ENCODE measurements at regions not wholly inside any gene's neighbourhood (a gene's known extent, or its start where the extent isn't known, plus 50 kb on each side); places are given as distances from the start of the nearest gene placed in this dataset.

DNA sequence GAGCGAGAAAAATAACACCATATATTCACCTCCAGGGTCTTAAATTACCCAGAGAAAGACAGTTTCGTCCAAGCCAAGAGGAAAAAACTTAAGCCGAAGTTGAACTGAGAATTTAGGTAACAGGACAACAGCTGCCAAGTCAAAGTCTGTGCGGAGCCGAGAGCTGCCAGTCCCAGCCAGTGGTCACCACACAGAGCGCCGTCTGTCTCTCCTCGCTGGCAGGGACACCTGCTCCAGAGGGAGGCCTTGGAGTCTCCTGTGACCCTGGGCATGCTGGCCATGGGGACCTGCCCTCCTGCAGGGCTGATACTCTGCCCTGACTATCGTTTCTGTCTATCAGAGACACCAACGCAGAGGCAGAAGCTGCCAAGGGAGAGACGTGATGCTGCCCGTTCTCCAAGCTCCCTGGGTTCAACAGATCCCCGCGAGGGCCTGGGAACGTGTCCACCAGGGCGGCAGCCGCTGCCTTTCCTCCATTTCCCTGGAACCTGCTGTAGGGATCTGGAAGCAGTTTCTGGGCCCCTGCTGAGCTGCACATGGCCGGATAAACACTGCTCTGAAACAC, 341.3 kb downstream of the SMOC2 start:
- intact Hi-C loops (cut with DNase I), result no loop called here
- no peak for TF ChIP-seq EP300 (IDR thresholded peaks at IDR 0.05)
- TF ChIP-seq POLR2AphosphoS5 (IDR thresholded peaks at IDR 0.05), result no peak
- TF ChIP-seq POLR2A (IDR thresholded peaks at IDR 0.05), result no peak
- TF ChIP-seq, protein P1, sequence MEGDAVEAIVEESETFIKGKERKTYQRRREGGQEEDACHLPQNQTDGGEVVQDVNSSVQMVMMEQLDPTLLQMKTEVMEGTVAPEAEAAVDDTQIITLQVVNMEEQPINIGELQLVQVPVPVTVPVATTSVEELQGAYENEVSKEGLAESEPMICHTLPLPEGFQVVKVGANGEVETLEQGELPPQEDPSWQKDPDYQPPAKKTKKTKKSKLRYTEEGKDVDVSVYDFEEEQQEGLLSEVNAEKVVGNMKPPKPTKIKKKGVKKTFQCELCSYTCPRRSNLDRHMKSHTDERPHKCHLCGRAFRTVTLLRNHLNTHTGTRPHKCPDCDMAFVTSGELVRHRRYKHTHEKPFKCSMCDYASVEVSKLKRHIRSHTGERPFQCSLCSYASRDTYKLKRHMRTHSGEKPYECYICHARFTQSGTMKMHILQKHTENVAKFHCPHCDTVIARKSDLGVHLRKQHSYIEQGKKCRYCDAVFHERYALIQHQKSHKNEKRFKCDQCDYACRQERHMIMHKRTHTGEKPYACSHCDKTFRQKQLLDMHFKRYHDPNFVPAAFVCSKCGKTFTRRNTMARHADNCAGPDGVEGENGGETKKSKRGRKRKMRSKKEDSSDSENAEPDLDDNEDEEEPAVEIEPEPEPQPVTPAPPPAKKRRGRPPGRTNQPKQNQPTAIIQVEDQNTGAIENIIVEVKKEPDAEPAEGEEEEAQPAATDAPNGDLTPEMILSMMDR (IDR thresholded peaks at IDR 0.05), result no peak
- WGBS, 2 donors, result 81 to 83% methylated on average over 18 of the region's 18 CpGs
- H3K9me3 ChIP-seq, result no peaks in the 10 kb centered on the region
- H3K4me3 ChIP-seq, result no peak overlapping the region
- no peak for DNase-seq
- no peaks in the 10 kb centered on the region for H3K36me3 ChIP-seq
- H3K27me3 ChIP-seq, result no peaks in the 10 kb centered on the region
- H3K4me1 ChIP-seq, result peaks cover 0 to 14% (median 11%) of the 10 kb centered on the region in 4 donors
- H3K27ac ChIP-seq, result no peak overlapping the region

GRCh38 chr6:168778201-168778600, 337.2 kb downstream of the SMOC2 start:
- Histone ChIP-seq H3K4me1 (peaks cover 0 to 14% (median 11%) of the 10 kb centered on the region in 4 donors), H3K4me3 (no peak overlapping the region), H3K27ac (no peak overlapping the region), H3K27me3 (no peaks in the 10 kb centered on the region), H3K9me3 (peaks cover 0 to 6% (median 0%) of the 10 kb centered on the region in 4 donors), H3K36me3 (no peaks in the 10 kb centered on the region)
- 74 to 88% methylated on average over 7 of the region's 7 CpGs for WGBS, 2 donors
- DNase-seq, result peak; percentile 80
- intact Hi-C loops (cut with DNase I), result no loop called here
- peak in 2 of 4 donors; percentile 19 to 26 for TF ChIP-seq POLR2AphosphoS5 (IDR thresholded peaks at IDR 0.05)
- TF ChIP-seq, protein P1 (IDR thresholded peaks at IDR 0.05), result no peak

DNA sequence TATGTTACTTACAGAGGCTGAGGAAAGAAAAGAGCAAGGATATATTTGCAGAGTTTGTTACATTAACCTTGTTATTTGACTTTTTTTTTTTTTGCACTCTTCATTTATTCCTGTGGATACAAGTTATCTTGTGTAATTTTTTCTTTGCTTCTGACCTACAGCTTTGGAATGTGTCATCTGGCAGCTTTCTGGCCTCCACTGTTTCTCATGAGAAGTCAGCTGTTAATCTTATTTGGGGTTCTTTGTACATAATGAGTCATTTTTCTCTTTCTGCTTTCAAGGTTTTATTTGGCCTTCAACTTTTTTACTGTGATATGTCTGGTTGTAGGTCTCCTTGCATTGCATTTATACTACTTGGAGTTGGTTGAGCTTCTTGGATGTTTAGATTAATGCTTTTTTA, 333.4 kb downstream of the SMOC2 start:
- Histone ChIP-seq H3K27ac (no peak overlapping the region), H3K4me3 (no peak overlapping the region), H3K27me3 (no peaks in the 10 kb centered on the region), H3K9me3 (peaks cover 0 to 6% (median 0%) of the 10 kb centered on the region in 4 donors), H3K4me1 (peaks cover 0 to 14% (median 11%) of the 10 kb centered on the region in 4 donors), H3K36me3 (no peaks in the 10 kb centered on the region)
- intact Hi-C loops (cut with DNase I), result no loop called here
- DNase-seq, result no peak
- TF ChIP-seq POLR2A (IDR thresholded peaks at IDR 0.05), result no peak
- TF ChIP-seq EP300 (IDR thresholded peaks at IDR 0.05), result no peak
- no peak for TF ChIP-seq POLR2AphosphoS5 (IDR thresholded peaks at IDR 0.05)
- TF ChIP-seq, protein P1 (IDR thresholded peaks at IDR 0.05), result no peak

DNA sequence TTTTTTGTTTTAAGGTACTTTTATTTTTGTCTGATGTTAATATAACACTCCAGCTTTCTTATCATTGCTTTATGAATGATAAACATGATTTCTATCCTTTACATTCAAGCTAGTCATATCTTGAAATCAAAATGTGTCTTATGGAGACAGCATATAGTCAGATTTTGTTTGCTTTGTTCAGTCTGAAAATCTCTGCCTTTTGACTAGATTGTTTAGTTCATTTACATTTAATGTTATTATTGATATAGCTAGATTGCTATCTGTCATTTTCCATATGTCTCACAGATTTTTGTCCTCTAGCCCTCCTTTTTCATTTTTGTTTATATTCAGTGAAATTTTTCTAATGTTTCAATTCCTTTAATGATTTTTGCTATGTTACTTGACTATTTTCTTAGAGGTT, 332.8 kb downstream of the SMOC2 start:
- intact Hi-C loops (cut with DNase I), result no loop called here
- H3K9me3 ChIP-seq, result peaks cover 0 to 6% (median 0%) of the 10 kb centered on the region in 4 donors
- H3K27me3 ChIP-seq, result no peaks in the 10 kb centered on the region
- H3K36me3 ChIP-seq, result no peaks in the 10 kb centered on the region
- no peak overlapping the region for H3K27ac ChIP-seq
- TF ChIP-seq POLR2A (IDR thresholded peaks at IDR 0.05) (no peak), EP300 (IDR thresholded peaks at IDR 0.05) (no peak), POLR2AphosphoS5 (IDR thresholded peaks at IDR 0.05) (no peak)
- TF ChIP-seq, protein P1 (IDR thresholded peaks at IDR 0.05), result no peak
- H3K4me3 ChIP-seq, result no peak overlapping the region
- DNase-seq, result no peak
- peaks cover 0 to 13% (median 11%) of the 10 kb centered on the region in 4 donors for H3K4me1 ChIP-seq

- no peak overlapping the region for H3K27ac ChIP-seq
- no peak overlapping the region for H3K4me3 ChIP-seq
- no peaks in the 10 kb centered on the region for H3K4me1 ChIP-seq
- TF ChIP-seq POLR2A (IDR thresholded peaks at IDR 0.05) (no peak), EP300 (IDR thresholded peaks at IDR 0.05) (no peak), POLR2AphosphoS5 (IDR thresholded peaks at IDR 0.05) (no peak)
- TF ChIP-seq, protein P1 (IDR thresholded peaks at IDR 0.05), result no peak
- no peaks in the 10 kb centered on the region for H3K36me3 ChIP-seq
- H3K27me3 ChIP-seq, result no peaks in the 10 kb centered on the region
- 38 to 82% methylated on average over 1 of the region's 1 CpG for WGBS, 2 donors
- intact Hi-C loops (cut with DNase I), result no loop called here
- H3K9me3 ChIP-seq, result no peaks in the 10 kb centered on the region
- no peak for DNase-seq
Observed at GRCh38 chr6:168765752-168766151, 324.8 kb downstream of the SMOC2 start.
